Activated naive CD8-positive, alpha-beta T cell treated with anti-CD3 and anti-CD28 coated beads, Interleukin-2, amount 10 ng/mL, durations not matched to agents 7 days and 5 days (primary cell): ENCODE measurements at regions not wholly inside any gene's neighbourhood (a gene's known extent, or its start where the extent isn't known, plus 50 kb on each side); places are given as distances from the start of the nearest gene placed in this dataset.

Source experiments
- ATAC-seq: fragments of 150-1000 bp; cut with Tn5 transposase; one replicate; pipeline ENCODE4 v1.10.0; 2021; ENCODE audit warnings: low read depth, moderate library complexity
- POLR2A ChIA-PET: fragments of 350-600 bp; sonication (Branson Sonifier 250); formaldehyde crosslinking; loops from one replicate; lab custom pipeline; 2021; ENCODE audit warnings: antibody characterized with exemption; lab: Charles Lee
- DNase-seq: peaks from one replicate; pipeline ENCODE4 v3.0.0; 2021
- H3K27ac Mint-ChIP-seq: one replicate; pipeline ENCODE4 v1.8.0; 2022; ENCODE audit warnings: mild to moderate bottlenecking, mixed read lengths
- H3K27me3 Mint-ChIP-seq: one replicate; pipeline ENCODE4 v1.8.0; 2022; ENCODE audit warnings: mild to moderate bottlenecking, moderate library complexity, mixed read lengths
- H3K36me3 Mint-ChIP-seq: one replicate; pipeline ENCODE4 v1.8.0; 2021; ENCODE audit warnings: mild to moderate bottlenecking, mixed read lengths
- H3K4me1 Mint-ChIP-seq: one replicate; pipeline ENCODE4 v1.8.0; 2021; ENCODE audit warnings: mixed read lengths
- H3K4me3 Mint-ChIP-seq: one replicate; pipeline ENCODE4 v1.8.0; 2022; ENCODE audit warnings: mild to moderate bottlenecking, moderate library complexity, mixed read lengths
- H3K9me3 Mint-ChIP-seq: one replicate; pipeline ENCODE4 v1.8.0; 2021; ENCODE audit warnings: mixed read lengths

- POLR2A ChIA-PET, result no interaction called here
- Mint-ChIP-seq H3K4me1 (no peaks in the 10 kb centered on the region), H3K36me3 (no peaks in the 10 kb centered on the region), H3K27me3 (no peaks in the 10 kb centered on the region), H3K4me3 (no peak overlapping the region), H3K9me3 (peaks cover 5% of the 10 kb centered on the region), H3K27ac (no peak overlapping the region)
- no peak for ATAC-seq
- no peak for DNase-seq
These were observed 350.7 kb upstream of the MBL2 start for GRCh38 chr10:53123311-53123710.

GRCh38 chr10:53122281-53122680 is 349.7 kb upstream of the MBL2 start:
- Mint-ChIP-seq H3K4me3 (no peak overlapping the region), H3K4me1 (no peaks in the 10 kb centered on the region), H3K27ac (no peak overlapping the region), H3K27me3 (no peaks in the 10 kb centered on the region), H3K36me3 (no peaks in the 10 kb centered on the region), H3K9me3 (peaks cover 5% of the 10 kb centered on the region)
- DNase-seq, result no peak
- POLR2A ChIA-PET, result no interaction called here
- no peak for ATAC-seq

GRCh38 chr10:53115660-53116059 is 343.1 kb upstream of the MBL2 start:
- DNase-seq, result no peak
- H3K27me3 Mint-ChIP-seq, result no peaks in the 10 kb centered on the region
- POLR2A ChIA-PET, result no interaction called here
- H3K4me3 Mint-ChIP-seq, result no peak overlapping the region
- peaks cover 8% of the 10 kb centered on the region for H3K9me3 Mint-ChIP-seq
- no peak overlapping the region for H3K27ac Mint-ChIP-seq
- H3K4me1 Mint-ChIP-seq, result no peaks in the 10 kb centered on the region
- no peak for ATAC-seq
- no peaks in the 10 kb centered on the region for H3K36me3 Mint-ChIP-seq

GRCh38 chr10:53111529-53111928 is 338.9 kb upstream of the MBL2 start:
- POLR2A ChIA-PET, result no interaction called here
- peaks cover 7% of the 10 kb centered on the region for H3K9me3 Mint-ChIP-seq
- DNase-seq (peak; percentile 24), ATAC-seq (no peak)
- no peaks in the 10 kb centered on the region for H3K36me3 Mint-ChIP-seq
- H3K4me3 Mint-ChIP-seq, result no peak overlapping the region
- no peaks in the 10 kb centered on the region for H3K27me3 Mint-ChIP-seq
- H3K27ac Mint-ChIP-seq, result no peak overlapping the region
- H3K4me1 Mint-ChIP-seq, result no peaks in the 10 kb centered on the region

- Mint-ChIP-seq H3K27me3 (no peaks in the 10 kb centered on the region), H3K4me3 (no peak overlapping the region), H3K27ac (no peak overlapping the region), H3K4me1 (no peaks in the 10 kb centered on the region), H3K36me3 (no peaks in the 10 kb centered on the region), H3K9me3 (peaks cover 2% of the 10 kb centered on the region)
- DNase-seq, result no peak
- POLR2A ChIA-PET, result no interaction called here
- ATAC-seq, result no peak
These were observed 336.7 kb upstream of the MBL2 start for GRCh38 chr10:53109320-53109719.

- H3K4me3 Mint-ChIP-seq, result no peak overlapping the region
- H3K27ac Mint-ChIP-seq, result no peak overlapping the region
- peaks cover 2% of the 10 kb centered on the region for H3K9me3 Mint-ChIP-seq
- POLR2A ChIA-PET, result no interaction called here
- DNase-seq (no peak), ATAC-seq (no peak)
- H3K4me1 Mint-ChIP-seq, result no peaks in the 10 kb centered on the region
- no peaks in the 10 kb centered on the region for H3K27me3 Mint-ChIP-seq
- no peaks in the 10 kb centered on the region for H3K36me3 Mint-ChIP-seq
These were observed 335.8 kb upstream of the MBL2 start for GRCh38 chr10:53108317-53108934.

- no peak overlapping the region for H3K4me3 Mint-ChIP-seq
- POLR2A ChIA-PET, result interaction anchor here (0.6 kb wide), 1 partner anchor 27 kb away, joined by 3 read pairs; no protein-coding TSS in a partner anchor
These were observed 335.1 kb upstream of the MBL2 start for GRCh38 chr10:53107711-53108110.

GRCh38 chr10:53102424-53102823 is 329.8 kb upstream of the MBL2 start:
- DNase-seq (no peak), ATAC-seq (no peak)
- Mint-ChIP-seq H3K9me3 (peaks cover 1% of the 10 kb centered on the region), H3K36me3 (no peaks in the 10 kb centered on the region), H3K27me3 (no peaks in the 10 kb centered on the region), H3K27ac (no peak overlapping the region), H3K4me1 (no peaks in the 10 kb centered on the region), H3K4me3 (no peak overlapping the region)
- POLR2A ChIA-PET, result no interaction called here

More at GRCh38 chr10:53107711-53108110, 335.1 kb upstream of the MBL2 start:
- ATAC-seq (no peak), DNase-seq (no peak)
- peaks cover 4% of the 10 kb centered on the region for H3K9me3 Mint-ChIP-seq
- no peaks in the 10 kb centered on the region for H3K4me1 Mint-ChIP-seq
- no peaks in the 10 kb centered on the region for H3K27me3 Mint-ChIP-seq
- no peaks in the 10 kb centered on the region for H3K36me3 Mint-ChIP-seq
- H3K27ac Mint-ChIP-seq, result no peak overlapping the region

GRCh38 chr10:53093878-53094277 is 321.3 kb upstream of the MBL2 start:
- DNase-seq (no peak), ATAC-seq (no peak)
- Mint-ChIP-seq H3K4me3 (no peak overlapping the region), H3K4me1 (no peaks in the 10 kb centered on the region), H3K27ac (no peak overlapping the region), H3K9me3 (no peaks in the 10 kb centered on the region), H3K36me3 (no peaks in the 10 kb centered on the region), H3K27me3 (no peaks in the 10 kb centered on the region)
- POLR2A ChIA-PET, result no interaction called here

- ATAC-seq, result no peak
- H3K36me3 Mint-ChIP-seq, result no peaks in the 10 kb centered on the region
- POLR2A ChIA-PET, result no interaction called here
- no peak overlapping the region for H3K4me3 Mint-ChIP-seq
- no peak overlapping the region for H3K27ac Mint-ChIP-seq
- no peaks in the 10 kb centered on the region for H3K4me1 Mint-ChIP-seq
- no peak for DNase-seq
- H3K9me3 Mint-ChIP-seq, result no peaks in the 10 kb centered on the region
- no peaks in the 10 kb centered on the region for H3K27me3 Mint-ChIP-seq
These were observed 319.0 kb upstream of the MBL2 start for GRCh38 chr10:53091574-53091973.

- Mint-ChIP-seq H3K27ac (no peak overlapping the region), H3K4me1 (no peaks in the 10 kb centered on the region), H3K9me3 (peaks cover 5% of the 10 kb centered on the region), H3K4me3 (no peak overlapping the region), H3K27me3 (no peaks in the 10 kb centered on the region), H3K36me3 (no peaks in the 10 kb centered on the region)
- ATAC-seq, result no peak
- no peak for DNase-seq
- POLR2A ChIA-PET, result no interaction called here
These were observed 316.4 kb upstream of the MBL2 start for GRCh38 chr10:53088961-53089360.

- H3K4me3 Mint-ChIP-seq, result no peak overlapping the region
These were observed 306.7 kb upstream of the MBL2 start for GRCh38 chr10:53079283-53079682.

GRCh38 chr10:53076948-53077347 is 304.4 kb upstream of the MBL2 start:
- no peak for DNase-seq
- peaks cover 2% of the 10 kb centered on the region for H3K9me3 Mint-ChIP-seq
- POLR2A ChIA-PET, result no interaction called here
- H3K27ac Mint-ChIP-seq, result no peak overlapping the region
- ATAC-seq, result no peak
- no peaks in the 10 kb centered on the region for H3K36me3 Mint-ChIP-seq
- H3K4me1 Mint-ChIP-seq, result no peaks in the 10 kb centered on the region
- H3K27me3 Mint-ChIP-seq, result no peaks in the 10 kb centered on the region
- no peak overlapping the region for H3K4me3 Mint-ChIP-seq

More at GRCh38 chr10:53079283-53079682, 306.7 kb upstream of the MBL2 start:
- DNase-seq, result no peak
- no peaks in the 10 kb centered on the region for H3K27me3 Mint-ChIP-seq
- no peaks in the 10 kb centered on the region for H3K36me3 Mint-ChIP-seq
- peaks cover 2% of the 10 kb centered on the region for H3K9me3 Mint-ChIP-seq
- POLR2A ChIA-PET, result no interaction called here
- ATAC-seq, result no peak
- no peaks in the 10 kb centered on the region for H3K4me1 Mint-ChIP-seq
- H3K27ac Mint-ChIP-seq, result no peak overlapping the region

- H3K27ac Mint-ChIP-seq, result no peak overlapping the region
- no peaks in the 10 kb centered on the region for H3K36me3 Mint-ChIP-seq
- no peaks in the 10 kb centered on the region for H3K4me1 Mint-ChIP-seq
- no peaks in the 10 kb centered on the region for H3K27me3 Mint-ChIP-seq
- POLR2A ChIA-PET, result no interaction called here
- peaks cover 3% of the 10 kb centered on the region for H3K9me3 Mint-ChIP-seq
- DNase-seq (no peak), ATAC-seq (no peak)
- no peak overlapping the region for H3K4me3 Mint-ChIP-seq
These were observed 302.9 kb upstream of the MBL2 start for GRCh38 chr10:53075469-53075868.
